Stomach (tissue), 8 donors: ENCODE measurements at regions not wholly inside any gene's neighbourhood (a gene's known extent, or its start where the extent isn't known, plus 50 kb on each side); places are given as distances from the start of the nearest gene placed in this dataset.

Experiments
- DNase-seq, 2 donors: peaks; one replicate each; pipeline versions ENCODE4 v3.0.0 to v3.0.0-alpha.2; 2013 to 2019
- H3K27ac ChIP-seq, 5 donors: fragments of 200-600 bp in 4 of 5; sonication (generic) in 4 of 5; one replicate each; pipeline ENCODE4 v1.5.1; 2013 to 2019; ENCODE audit warnings: mild to moderate bottlenecking in 1 of 5, moderate library complexity in 1 of 5
- H3K27me3 ChIP-seq, 3 donors: fragments of 200-600 bp; sonication (generic); one replicate each; pipeline ENCODE4 v1.5.1; 2017 to 2019; ENCODE audit warnings: mixed run types in 1 of 3
- H3K36me3 ChIP-seq, 4 donors: fragments of 200-600 bp; sonication (generic); 1 replicate in 3 of 4; 2 replicates in 1 of 4; pipeline ENCODE4 v1.5.1; 2016 to 2019
- H3K4me1 ChIP-seq, 4 donors: fragments of 200-600 bp; sonication (generic); one replicate each; pipeline ENCODE4 v1.5.1; 2016 to 2019
- H3K4me3 ChIP-seq, 4 donors: fragments of 200-600 bp; sonication (generic) in 3 of 4; one replicate each; pipeline ENCODE4 v1.5.1; 2016 to 2019; ENCODE audit warnings: mild to moderate bottlenecking in 1 of 4
- H3K9me3 ChIP-seq, 4 donors: fragments of 200-600 bp; sonication (generic); one replicate each; pipeline ENCODE4 v1.5.1; 2016 to 2019
- EP300 ChIP-seq: sonication (generic); formaldehyde crosslinking; IDR thresholded peaks from one replicate; pipeline ENCODE4 v1.6.1; 2017; ENCODE audit warnings: antibody characterized with exemption
- POLR2A ChIP-seq, 4 donors: fragments of 450-650 bp; IDR thresholded peaks; one replicate each; pipeline ENCODE4 v1.6.1; 2016; ENCODE audit warnings: antibody characterized with exemption in 4 of 4, control low read depth in 2 of 4, mild to moderate bottlenecking in 1 of 4, moderate library complexity in 1 of 4
- POLR2AphosphoS5 ChIP-seq, 3 donors: sonication (generic); formaldehyde crosslinking; IDR thresholded peaks; one replicate each; pipeline ENCODE4 v1.6.1; 2016; ENCODE audit warnings: antibody characterized with exemption in 3 of 3
- WGBS, 5 donors: extraction: QIAGEN DNeasy Blood & Tissue Kit in 3 of 5; methylation state at CpG; one replicate each; pipeline versions ENCODE4 v1.1.5 to v1.1.7; 2013 to 2018; 5-methylcytosine and 5-hydroxymethylcytosine counted together
- intact Hi-C: fragments of 100-400 bp; cut with DNase I; formaldehyde crosslinking; loops from one replicate; pipeline ENCODE4 v1.15.1; 2023; ENCODE audit warnings: low total_unique reads
- TF ChIP-seq, protein P1 (sequence below), 7 experiments: fragments of 450-650 bp in 4 of 7; fragments of 200-600 bp in 3 of 7; sonication (generic) in 3 of 7; IDR thresholded peaks; one replicate each; pipeline ENCODE4 v1.5.1; 2016 to 2019; ENCODE audit warnings: antibody characterized with exemption in 7 of 7, control low read depth in 2 of 7, mild to moderate bottlenecking in 1 of 7
- donor health status: healthy with polysubstance abuse.
- donor health status: Bipolar disorder and iron deficiency.
- donor health status: healthy.

DNA sequence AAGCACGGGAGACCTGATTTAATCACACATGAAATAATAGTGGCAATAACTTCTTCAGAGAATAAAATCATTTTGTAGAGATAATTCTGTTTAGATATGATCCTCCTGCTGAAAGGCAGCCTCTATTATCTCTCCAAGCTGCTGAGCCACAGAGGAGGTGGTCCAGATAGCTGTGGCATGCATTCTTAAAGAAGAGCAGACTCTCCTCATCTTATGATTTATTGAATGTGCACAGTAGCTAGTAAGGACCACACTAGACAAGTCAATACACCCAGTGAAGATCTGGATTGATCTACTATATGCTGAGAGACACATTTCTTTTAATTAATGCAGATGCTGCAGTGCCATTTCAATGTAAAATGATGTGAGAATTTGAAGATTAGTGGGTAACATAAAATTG is 552.9 kb upstream of the ANO3 start:
- Histone ChIP-seq H3K36me3 (no peaks in the 10 kb centered on the region), H3K27me3 (no peaks in the 10 kb centered on the region), H3K27ac (no peak overlapping the region), H3K4me3 (no peak overlapping the region), H3K9me3 (no peaks in the 10 kb centered on the region), H3K4me1 (no peaks in the 10 kb centered on the region)
- intact Hi-C loops: no loop called here
- no peak for TF ChIP-seq POLR2AphosphoS5 (IDR thresholded peaks at IDR 0.05)
- TF ChIP-seq EP300: no peak
- no peak for TF ChIP-seq POLR2A (IDR thresholded peaks at IDR 0.05)
- TF ChIP-seq, protein P1, sequence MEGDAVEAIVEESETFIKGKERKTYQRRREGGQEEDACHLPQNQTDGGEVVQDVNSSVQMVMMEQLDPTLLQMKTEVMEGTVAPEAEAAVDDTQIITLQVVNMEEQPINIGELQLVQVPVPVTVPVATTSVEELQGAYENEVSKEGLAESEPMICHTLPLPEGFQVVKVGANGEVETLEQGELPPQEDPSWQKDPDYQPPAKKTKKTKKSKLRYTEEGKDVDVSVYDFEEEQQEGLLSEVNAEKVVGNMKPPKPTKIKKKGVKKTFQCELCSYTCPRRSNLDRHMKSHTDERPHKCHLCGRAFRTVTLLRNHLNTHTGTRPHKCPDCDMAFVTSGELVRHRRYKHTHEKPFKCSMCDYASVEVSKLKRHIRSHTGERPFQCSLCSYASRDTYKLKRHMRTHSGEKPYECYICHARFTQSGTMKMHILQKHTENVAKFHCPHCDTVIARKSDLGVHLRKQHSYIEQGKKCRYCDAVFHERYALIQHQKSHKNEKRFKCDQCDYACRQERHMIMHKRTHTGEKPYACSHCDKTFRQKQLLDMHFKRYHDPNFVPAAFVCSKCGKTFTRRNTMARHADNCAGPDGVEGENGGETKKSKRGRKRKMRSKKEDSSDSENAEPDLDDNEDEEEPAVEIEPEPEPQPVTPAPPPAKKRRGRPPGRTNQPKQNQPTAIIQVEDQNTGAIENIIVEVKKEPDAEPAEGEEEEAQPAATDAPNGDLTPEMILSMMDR (IDR thresholded peaks at IDR 0.05): no peak
- DNase-seq: no peak
- 53 to 76% (median 66%) methylated on average over 1 of the region's 1 CpG for WGBS, 5 donors

DNA sequence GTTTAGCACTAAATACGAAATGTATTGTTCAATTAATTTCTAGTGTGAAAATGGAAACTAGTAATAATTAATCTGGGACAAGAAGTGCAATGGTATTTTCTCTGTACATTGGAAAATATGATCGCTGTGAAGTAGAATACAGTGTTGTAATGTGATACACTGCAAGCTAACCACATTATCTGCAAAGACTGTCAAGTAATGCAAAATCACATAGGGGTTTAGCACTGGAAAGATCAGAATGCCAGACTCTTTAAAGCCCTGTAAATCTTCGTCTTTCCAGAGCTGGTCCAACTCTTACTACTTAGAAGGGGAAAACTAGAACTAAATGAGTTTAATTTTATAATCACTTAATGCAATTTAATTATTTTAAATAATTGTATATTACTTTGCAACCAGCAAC is 544.5 kb upstream of the ANO3 start:
- Histone ChIP-seq H3K27ac (no peak overlapping the region), H3K9me3 (no peaks in the 10 kb centered on the region), H3K36me3 (no peaks in the 10 kb centered on the region), H3K4me3 (no peak overlapping the region), H3K4me1 (no peaks in the 10 kb centered on the region), H3K27me3 (no peaks in the 10 kb centered on the region)
- intact Hi-C loops: no loop called here
- 45 to 60% (median 50%) methylated on average over 3 of the region's 3 CpGs for WGBS, 5 donors
- TF ChIP-seq POLR2A (IDR thresholded peaks at IDR 0.05): no peak
- TF ChIP-seq, protein P1 (IDR thresholded peaks at IDR 0.05): no peak
- no peak for TF ChIP-seq POLR2AphosphoS5 (IDR thresholded peaks at IDR 0.05)
- no peak for TF ChIP-seq EP300
- DNase-seq: no peak

DNA sequence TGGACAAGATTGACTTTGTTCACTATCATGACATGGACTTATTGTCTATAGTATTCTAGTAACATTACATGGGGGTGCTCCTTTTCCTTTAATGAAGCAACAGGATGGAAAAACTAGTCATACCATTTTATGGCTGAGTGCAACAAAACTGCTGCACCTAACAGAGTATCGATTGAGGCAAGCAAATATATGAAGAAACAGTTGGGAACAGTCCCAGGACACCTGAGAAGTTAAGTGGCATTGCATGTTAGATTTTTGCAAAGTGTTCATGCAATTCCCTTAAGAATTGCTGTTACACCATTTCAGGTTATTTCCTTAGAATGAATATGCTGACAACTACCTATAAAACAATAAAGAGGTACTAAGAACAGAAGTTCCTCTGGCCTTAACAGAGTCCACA is 541.5 kb upstream of the ANO3 start:
- intact Hi-C loops: no loop called here
- Histone ChIP-seq H3K4me1 (no peaks in the 10 kb centered on the region), H3K4me3 (no peak overlapping the region), H3K27me3 (no peaks in the 10 kb centered on the region), H3K9me3 (no peaks in the 10 kb centered on the region), H3K27ac (no peak overlapping the region), H3K36me3 (no peaks in the 10 kb centered on the region)
- 73 to 87% (median 77%) methylated on average over 1 of the region's 1 CpG for WGBS, 5 donors
- DNase-seq: no peak
- TF ChIP-seq POLR2AphosphoS5 (IDR thresholded peaks at IDR 0.05) (no peak), POLR2A (IDR thresholded peaks at IDR 0.05) (no peak), EP300 (no peak)
- TF ChIP-seq, protein P1 (IDR thresholded peaks at IDR 0.05): no peak

DNA sequence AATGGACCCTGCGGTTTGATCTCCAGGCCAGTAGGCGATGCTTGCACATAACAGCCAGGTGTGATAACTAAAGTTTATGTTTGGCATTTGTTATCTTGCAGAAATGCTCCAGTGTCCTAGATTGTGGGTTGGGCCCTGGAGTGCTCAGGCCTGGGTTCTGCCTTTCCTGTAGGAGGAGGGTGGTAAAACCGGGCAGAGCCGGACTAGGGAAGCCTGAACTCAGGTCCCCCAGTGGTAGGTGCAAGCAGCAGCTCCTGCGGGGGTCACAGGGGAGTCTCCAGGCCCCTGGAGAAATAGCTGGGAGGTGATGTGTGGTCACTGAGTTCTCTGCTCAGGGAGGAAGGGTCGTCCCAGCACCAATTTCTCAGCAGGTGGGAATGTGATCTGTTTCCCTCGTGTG is 538.3 kb upstream of the ANO3 start:
- WGBS, 5 donors: 75 to 81% (median 78%) methylated on average over 5 to 7 of the region's 7 CpGs
- intact Hi-C loops: no loop called here
- no peak for DNase-seq

More for the DNA sequence above, 538.3 kb upstream of the ANO3 start:
- Histone ChIP-seq H3K9me3 (no peaks in the 10 kb centered on the region), H3K4me3 (no peak overlapping the region), H3K27ac (no peak overlapping the region), H3K36me3 (no peaks in the 10 kb centered on the region), H3K4me1 (no peaks in the 10 kb centered on the region), H3K27me3 (no peaks in the 10 kb centered on the region)
- TF ChIP-seq POLR2AphosphoS5 (IDR thresholded peaks at IDR 0.05) (no peak), POLR2A (IDR thresholded peaks at IDR 0.05) (no peak), EP300 (no peak)
- TF ChIP-seq, protein P1 (IDR thresholded peaks at IDR 0.05): no peak
